GM06990 (cell line): ENCODE measurements at regions not wholly inside any gene's neighbourhood (a gene's known extent, or its start where the extent isn't known, plus 50 kb on each side); places are given as distances from the start of the nearest gene placed in this dataset.

Source experiments
- DNase-seq: peaks from one replicate; pipeline ENCODE4 v3.0.0-alpha.2; 2011; ENCODE audit not compliant: insufficient read length; ENCODE audit errors: extremely low read depth
- H3K27me3 ChIP-seq: replicated peaks from 2 replicates; pipeline ENCODE4 v1.6.0; 2011; ENCODE audit warnings: low read length; ENCODE audit not compliant: control insufficient read depth, insufficient read depth
- H3K36me3 ChIP-seq: 2 replicates; pipeline ENCODE4 v1.5.1; 2011; ENCODE audit warnings: low read length; ENCODE audit not compliant: control insufficient read depth, insufficient read depth
- H3K4me3 ChIP-seq: replicated peaks from 2 replicates; pipeline ENCODE4 v1.5.1; 2011; ENCODE audit warnings: low read depth, mild to moderate bottlenecking, control low read depth, low read length
- CTCF ChIP-seq: IDR thresholded peaks from 2 replicates; pipeline ENCODE4 v1.5.1; 2011; ENCODE audit warnings: low read length, control low read depth, mild to moderate bottlenecking, inconsistent platforms; ENCODE audit not compliant: insufficient read depth, poor library complexity, severe bottlenecking

GRCh38 chr14:88992011-88992410 is 167.6 kb downstream of the TTC8 start:
- no peak for DNase-seq
- TF ChIP-seq CTCF: no peak
- Histone ChIP-seq H3K36me3 (no peaks in the 10 kb centered on the region), H3K4me3 (no peak overlapping the region), H3K27me3 (no peaks in the 10 kb centered on the region)

DNA sequence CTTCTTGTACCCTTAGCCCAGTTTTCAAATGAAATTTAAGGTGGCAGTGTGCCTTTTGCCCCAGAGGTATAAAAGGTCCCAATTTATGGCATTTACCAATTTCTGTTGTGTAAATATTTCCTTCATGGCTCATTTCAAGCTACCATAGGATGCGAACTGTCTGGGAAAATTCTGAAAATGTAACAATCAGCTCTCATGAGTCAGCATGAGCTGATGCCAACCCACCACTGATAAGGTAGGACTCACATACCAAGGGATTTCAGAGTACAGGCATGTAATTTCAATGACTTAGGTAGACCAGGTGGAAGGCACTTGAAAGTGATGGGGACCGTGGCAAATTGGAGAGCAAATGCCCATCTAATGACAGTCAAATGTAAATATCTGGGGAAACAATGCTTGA is 169.5 kb downstream of the TTC8 start:
- Histone ChIP-seq H3K27me3 (no peaks in the 10 kb centered on the region), H3K4me3 (no peak overlapping the region), H3K36me3 (no peaks in the 10 kb centered on the region)
- DNase-seq: no peak
- no peak for TF ChIP-seq CTCF

- TF ChIP-seq CTCF: no peak
- no peaks in the 10 kb centered on the region for H3K36me3 ChIP-seq
- DNase-seq: no peak
These were observed 171.2 kb downstream of the TTC8 start for GRCh38 chr14:88995437-88996198.

DNA sequence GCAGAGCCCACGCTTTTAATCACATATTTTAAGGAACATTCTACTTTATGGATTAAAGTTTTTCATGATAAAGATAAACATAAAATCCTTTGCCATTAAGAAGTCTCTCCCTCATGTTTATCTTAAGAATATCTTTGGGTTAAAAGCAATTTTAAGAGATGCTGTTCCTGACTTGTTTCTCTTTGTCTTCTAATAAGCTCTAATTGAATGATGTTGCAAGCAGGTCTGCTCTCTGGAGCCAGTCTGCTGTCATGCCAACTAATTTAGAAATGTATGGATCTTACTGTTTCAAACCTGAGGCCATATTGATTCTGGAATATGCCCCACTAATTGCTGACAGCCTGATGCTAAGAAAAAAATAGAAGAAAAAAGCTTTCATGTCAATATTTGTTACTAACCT is 173.6 kb downstream of the TTC8 start:
- TF ChIP-seq CTCF: no peak
- no peak for DNase-seq
- H3K36me3 ChIP-seq: no peaks in the 10 kb centered on the region
- no peak overlapping the region for H3K4me3 ChIP-seq
- no peaks in the 10 kb centered on the region for H3K27me3 ChIP-seq

More at GRCh38 chr14:88995437-88996198, 171.2 kb downstream of the TTC8 start:
- Histone ChIP-seq H3K4me3 (no peak overlapping the region), H3K27me3 (no peaks in the 10 kb centered on the region)

- DNase-seq: no peak
- TF ChIP-seq CTCF: no peak
- Histone ChIP-seq H3K36me3 (no peaks in the 10 kb centered on the region), H3K4me3 (no peak overlapping the region), H3K27me3 (no peaks in the 10 kb centered on the region; the same call in 1 of the 2 replicates)
These were observed 174.7 kb downstream of the TTC8 start for GRCh38 chr14:88999137-88999536.
